ENCODE measurements at regions not wholly inside any gene's neighbourhood (a gene's known extent, or its start where the extent isn't known, plus 50 kb on each side); places are given as distances from the start of the nearest gene placed in this dataset.
"Not testable (repeated sequence)": the region's sequence is repeated elsewhere in the genome, so short reads cannot be mapped to it uniquely, and the experiment has no call there.

GRCh38 chr7:150048244-150049011, 174.7 kb downstream of the ATP6V0E2 start:
- not testable (repeated sequence) for H3K36me3 Mint-ChIP-seq (ENCODE audit: insufficient read depth); H3K9me3 Mint-ChIP-seq (ENCODE audit: low read depth); H3K27ac Mint-ChIP-seq; DNase-seq (ENCODE audit: low spot score, unreplicated experiment); H3K4me1 Mint-ChIP-seq (ENCODE audit: low read depth)
- Mint-ChIP-seq H3K27me3 (peaks cover 53% of the 10 kb centered on the region), H3K4me3 (ENCODE audit: low read depth) (peak overlapping the region; percentile 70)
- TF ChIP-seq, protein P1, sequence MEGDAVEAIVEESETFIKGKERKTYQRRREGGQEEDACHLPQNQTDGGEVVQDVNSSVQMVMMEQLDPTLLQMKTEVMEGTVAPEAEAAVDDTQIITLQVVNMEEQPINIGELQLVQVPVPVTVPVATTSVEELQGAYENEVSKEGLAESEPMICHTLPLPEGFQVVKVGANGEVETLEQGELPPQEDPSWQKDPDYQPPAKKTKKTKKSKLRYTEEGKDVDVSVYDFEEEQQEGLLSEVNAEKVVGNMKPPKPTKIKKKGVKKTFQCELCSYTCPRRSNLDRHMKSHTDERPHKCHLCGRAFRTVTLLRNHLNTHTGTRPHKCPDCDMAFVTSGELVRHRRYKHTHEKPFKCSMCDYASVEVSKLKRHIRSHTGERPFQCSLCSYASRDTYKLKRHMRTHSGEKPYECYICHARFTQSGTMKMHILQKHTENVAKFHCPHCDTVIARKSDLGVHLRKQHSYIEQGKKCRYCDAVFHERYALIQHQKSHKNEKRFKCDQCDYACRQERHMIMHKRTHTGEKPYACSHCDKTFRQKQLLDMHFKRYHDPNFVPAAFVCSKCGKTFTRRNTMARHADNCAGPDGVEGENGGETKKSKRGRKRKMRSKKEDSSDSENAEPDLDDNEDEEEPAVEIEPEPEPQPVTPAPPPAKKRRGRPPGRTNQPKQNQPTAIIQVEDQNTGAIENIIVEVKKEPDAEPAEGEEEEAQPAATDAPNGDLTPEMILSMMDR (IDR thresholded peaks at IDR 0.05; ENCODE audit: unreplicated experiment): peak; percentile 54

DNA sequence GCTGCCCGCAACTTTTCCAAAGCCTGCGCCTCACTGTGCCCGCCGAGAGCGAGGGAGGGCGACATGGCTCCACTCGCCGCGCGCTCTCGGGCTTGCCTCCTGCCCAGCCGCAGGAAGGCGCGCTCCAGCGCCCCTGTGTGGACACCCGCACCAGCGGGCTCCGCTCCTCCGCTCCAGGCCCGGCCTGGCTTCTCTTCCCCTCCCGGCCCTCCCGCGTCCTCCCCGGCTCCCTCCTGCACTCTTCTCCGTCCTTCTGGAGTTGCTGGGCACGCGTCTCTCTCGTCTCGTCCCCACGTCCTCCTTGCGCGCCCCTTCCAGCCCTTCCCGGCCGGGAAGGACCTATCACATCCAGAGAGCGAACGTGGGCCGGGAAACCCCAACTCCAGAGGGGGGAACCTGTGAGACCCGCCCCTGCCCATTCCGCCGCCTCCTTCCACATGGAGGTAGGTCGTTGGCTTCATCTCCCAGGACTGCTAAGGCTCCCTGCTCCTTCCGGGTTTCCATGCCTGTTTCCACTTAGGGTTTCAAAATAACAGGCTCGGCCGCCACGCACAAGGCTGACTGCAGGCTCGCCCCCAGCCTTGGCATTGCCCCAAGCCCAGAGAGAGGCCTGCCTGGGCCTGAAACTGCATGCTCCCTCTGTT, 175.4 kb downstream of the ATP6V0E2 start:
- TF ChIP-seq, protein P1 (IDR thresholded peaks at IDR 0.05; ENCODE audit: unreplicated experiment): peak; percentile 49
- Mint-ChIP-seq H3K4me3 (ENCODE audit: low read depth) (peak overlapping the region; percentile 78), H3K27me3 (peaks cover 55% of the 10 kb centered on the region), H3K27ac (peak overlapping the region; percentile 33)
- H3K36me3 Mint-ChIP-seq (ENCODE audit: insufficient read depth); DNase-seq (ENCODE audit: low spot score, unreplicated experiment); H3K4me1 Mint-ChIP-seq (ENCODE audit: low read depth); H3K9me3 Mint-ChIP-seq (ENCODE audit: low read depth): not testable (repeated sequence)

DNA sequence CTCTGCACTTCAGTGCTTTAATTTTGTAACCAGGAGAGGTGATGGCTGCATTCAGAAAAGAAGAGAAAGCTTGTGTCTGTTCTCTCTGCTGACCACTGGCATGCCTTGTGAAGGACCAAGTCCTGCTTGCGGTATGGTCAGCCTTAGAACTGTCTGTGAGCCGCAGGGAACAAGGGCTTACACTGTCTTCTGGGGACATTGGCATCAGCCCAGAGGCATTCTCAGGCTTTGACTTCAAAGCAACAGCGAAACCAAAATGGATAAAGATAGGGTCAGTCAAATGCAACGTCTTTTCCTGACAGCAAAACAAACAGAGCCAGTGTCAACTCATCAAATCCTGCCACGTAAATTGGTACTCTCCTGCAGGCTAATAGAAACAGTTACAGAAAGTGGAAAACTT, 179.6 kb downstream of the ATP6V0E2 start:
- H3K4me3 Mint-ChIP-seq (ENCODE audit: low read depth); H3K27ac Mint-ChIP-seq; DNase-seq (ENCODE audit: low spot score, unreplicated experiment); H3K9me3 Mint-ChIP-seq (ENCODE audit: low read depth); H3K36me3 Mint-ChIP-seq (ENCODE audit: insufficient read depth); H3K4me1 Mint-ChIP-seq (ENCODE audit: low read depth): not testable (repeated sequence)
- peaks cover 42% of the 10 kb centered on the region for H3K27me3 Mint-ChIP-seq

DNA sequence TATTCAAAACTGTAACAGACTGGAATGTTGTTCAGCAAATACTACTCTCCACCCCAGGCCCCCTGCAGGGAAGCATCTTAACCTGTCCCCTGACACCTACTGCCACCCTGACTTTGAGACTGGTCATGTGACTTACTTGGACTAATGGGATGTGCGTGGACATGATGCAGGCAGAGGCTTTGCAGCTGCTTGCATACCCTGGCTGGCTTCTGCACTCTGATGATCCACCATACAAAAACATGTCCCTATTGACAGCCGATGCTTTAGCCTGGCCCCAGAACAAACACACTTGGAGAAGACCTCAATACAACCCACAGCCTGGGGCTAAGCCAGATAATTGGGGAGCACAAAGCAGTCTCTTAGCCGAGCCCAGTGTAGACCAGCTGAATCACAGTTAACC, 180.5 kb downstream of the ATP6V0E2 start:
- not testable (repeated sequence) for H3K4me3 Mint-ChIP-seq (ENCODE audit: low read depth); DNase-seq (ENCODE audit: low spot score, unreplicated experiment); H3K27ac Mint-ChIP-seq; H3K4me1 Mint-ChIP-seq (ENCODE audit: low read depth); H3K9me3 Mint-ChIP-seq (ENCODE audit: low read depth); H3K36me3 Mint-ChIP-seq (ENCODE audit: insufficient read depth)
- peaks cover 46% of the 10 kb centered on the region for H3K27me3 Mint-ChIP-seq

- peaks cover 23% of the 10 kb centered on the region for H3K27me3 Mint-ChIP-seq
- DNase-seq (ENCODE audit: low spot score, unreplicated experiment): peak; percentile 76
- not testable (repeated sequence) for H3K36me3 Mint-ChIP-seq (ENCODE audit: insufficient read depth); H3K4me3 Mint-ChIP-seq (ENCODE audit: low read depth); H3K27ac Mint-ChIP-seq; H3K4me1 Mint-ChIP-seq (ENCODE audit: low read depth); H3K9me3 Mint-ChIP-seq (ENCODE audit: low read depth)
- TF ChIP-seq, protein P1 (IDR thresholded peaks at IDR 0.05; ENCODE audit: unreplicated experiment): peak; percentile 61
Observed at GRCh38 chr7:150060259-150061221, 186.8 kb downstream of the ATP6V0E2 start.

DNA sequence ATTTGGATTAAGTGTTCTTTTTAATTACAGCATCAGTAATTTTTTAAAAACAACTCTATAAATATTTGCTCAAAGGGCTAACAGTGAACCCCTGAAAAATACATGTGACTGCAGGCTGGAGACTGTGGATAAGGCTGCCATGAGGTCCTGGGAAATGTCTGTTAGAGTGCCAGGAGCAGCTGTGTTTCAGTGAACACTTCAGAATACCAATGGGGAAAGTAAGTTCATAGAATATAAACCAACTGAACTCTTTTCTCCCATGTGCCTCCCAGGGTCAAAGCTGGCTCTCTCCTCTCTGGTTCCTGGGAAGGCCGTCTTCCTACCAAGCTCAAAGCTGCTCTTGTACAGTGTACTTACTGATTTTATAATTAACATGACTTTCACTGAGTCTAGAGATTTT, 189.4 kb downstream of the ATP6V0E2 start:
- not testable (repeated sequence) for H3K4me1 Mint-ChIP-seq (ENCODE audit: low read depth); H3K27ac Mint-ChIP-seq; H3K9me3 Mint-ChIP-seq (ENCODE audit: low read depth); DNase-seq (ENCODE audit: low spot score, unreplicated experiment); H3K36me3 Mint-ChIP-seq (ENCODE audit: insufficient read depth); H3K4me3 Mint-ChIP-seq (ENCODE audit: low read depth)
- peaks cover 22% of the 10 kb centered on the region for H3K27me3 Mint-ChIP-seq

DNA sequence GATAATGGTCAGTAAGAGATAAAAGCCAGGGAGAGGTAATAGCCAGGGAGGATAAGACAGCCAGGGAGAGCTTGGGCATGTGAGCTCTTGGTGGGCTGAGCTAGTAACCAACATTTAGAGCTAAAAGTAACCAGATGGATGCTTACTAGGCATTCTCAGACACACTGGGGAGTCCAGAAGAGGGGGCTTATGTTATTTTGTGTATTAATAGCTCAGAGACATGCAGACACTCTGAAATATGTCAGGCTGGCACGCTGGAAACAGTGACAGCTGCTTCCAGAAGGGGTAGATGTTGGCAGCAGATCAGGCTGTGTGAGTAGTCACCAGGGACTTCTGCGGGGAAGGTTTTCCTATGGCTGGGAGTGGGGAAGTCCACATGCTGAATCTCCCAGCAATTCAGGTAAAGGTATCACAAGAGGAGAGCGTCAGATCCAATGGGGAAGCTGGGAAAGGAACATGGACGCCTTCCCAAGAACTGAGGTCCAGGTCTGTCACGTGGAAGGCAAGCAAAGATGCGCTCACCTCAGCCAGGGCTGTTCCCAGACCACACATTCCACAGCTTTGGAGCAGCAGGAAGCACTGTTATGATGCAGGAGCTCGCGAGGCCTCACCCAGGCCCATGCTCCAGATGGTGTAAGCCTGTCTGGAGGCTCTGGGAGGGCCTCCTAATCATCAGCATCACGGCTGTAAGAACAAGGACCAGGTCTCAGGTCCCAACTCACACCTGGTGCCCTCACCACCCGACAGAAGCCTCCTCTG, 196.0 kb downstream of the ATP6V0E2 start:
- H3K4me1 Mint-ChIP-seq (ENCODE audit: low read depth); H3K27ac Mint-ChIP-seq; DNase-seq (ENCODE audit: low spot score, unreplicated experiment); H3K36me3 Mint-ChIP-seq (ENCODE audit: insufficient read depth); H3K9me3 Mint-ChIP-seq (ENCODE audit: low read depth); H3K4me3 Mint-ChIP-seq (ENCODE audit: low read depth): not testable (repeated sequence)
- H3K27me3 Mint-ChIP-seq: peaks cover 22% of the 10 kb centered on the region

GRCh38 chr7:150077543-150077942, 203.8 kb downstream of the ATP6V0E2 start:
- H3K27ac Mint-ChIP-seq; H3K4me3 Mint-ChIP-seq (ENCODE audit: low read depth); DNase-seq (ENCODE audit: low spot score, unreplicated experiment): not testable (repeated sequence)

DNA sequence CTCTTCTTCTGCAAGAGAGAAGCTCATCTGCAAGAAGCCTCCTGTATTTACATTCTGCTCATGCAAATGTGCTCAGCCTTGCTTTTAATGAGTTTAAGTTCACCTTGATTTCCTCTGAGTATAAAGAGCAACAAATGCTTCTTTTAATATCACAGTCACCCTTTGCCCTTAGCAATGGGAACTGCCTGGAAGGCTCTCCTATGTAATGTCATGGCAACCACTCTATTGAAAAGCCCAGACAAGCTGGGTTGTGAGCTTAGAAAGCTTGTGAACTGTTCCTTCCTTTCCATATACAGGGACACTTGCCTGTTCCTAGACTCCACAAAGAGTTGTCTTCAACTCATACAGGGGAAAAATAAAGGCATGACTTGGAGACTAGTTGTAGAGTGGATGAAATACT, 208.1 kb downstream of the ATP6V0E2 start:
- H3K36me3 Mint-ChIP-seq (ENCODE audit: insufficient read depth); DNase-seq (ENCODE audit: low spot score, unreplicated experiment); H3K9me3 Mint-ChIP-seq (ENCODE audit: low read depth); H3K4me1 Mint-ChIP-seq (ENCODE audit: low read depth); H3K4me3 Mint-ChIP-seq (ENCODE audit: low read depth); H3K27ac Mint-ChIP-seq: not testable (repeated sequence)
- peaks cover 38% of the 10 kb centered on the region for H3K27me3 Mint-ChIP-seq

More at GRCh38 chr7:150077543-150077942, 203.8 kb downstream of the ATP6V0E2 start:
- H3K9me3 Mint-ChIP-seq (ENCODE audit: low read depth); H3K36me3 Mint-ChIP-seq (ENCODE audit: insufficient read depth); H3K4me1 Mint-ChIP-seq (ENCODE audit: low read depth): not testable (repeated sequence)
- peaks cover 29% of the 10 kb centered on the region for H3K27me3 Mint-ChIP-seq

All from progenitor cell of endocrine pancreas (in vitro differentiated cells).